ENCODE measurements at regions not wholly inside any gene's neighbourhood (a gene's known extent, or its start where the extent isn't known, plus 50 kb on each side); places are given as distances from the start of the nearest gene placed in this dataset.

- TF ChIP-seq CTCF (IDR thresholded peaks at IDR 0.05): no peak
- TF ChIP-seq POLR2A (IDR thresholded peaks at IDR 0.05): no peak
Measured at GRCh38 chr1:170370087-170370486, 161.9 kb upstream of the GORAB start.
